Activated CD8-positive, alpha-beta memory T cell treated with anti-CD3 and anti-CD28 coated beads for 4 hours (primary cell): ENCODE measurements at regions not wholly inside any gene's neighbourhood (a gene's known extent, or its start where the extent isn't known, plus 50 kb on each side); places are given as distances from the start of the nearest gene placed in this dataset.
"Not testable (repeated sequence)": the region's sequence is repeated elsewhere in the genome, so short reads cannot be mapped to it uniquely, and the experiment has no call there.

Source experiments
- DNase-seq, 2 donors: peaks; one replicate each; pipeline ENCODE4 v3.0.0-alpha.2; 2020; ENCODE audit warnings: low read depth in 2 of 2

DNA sequence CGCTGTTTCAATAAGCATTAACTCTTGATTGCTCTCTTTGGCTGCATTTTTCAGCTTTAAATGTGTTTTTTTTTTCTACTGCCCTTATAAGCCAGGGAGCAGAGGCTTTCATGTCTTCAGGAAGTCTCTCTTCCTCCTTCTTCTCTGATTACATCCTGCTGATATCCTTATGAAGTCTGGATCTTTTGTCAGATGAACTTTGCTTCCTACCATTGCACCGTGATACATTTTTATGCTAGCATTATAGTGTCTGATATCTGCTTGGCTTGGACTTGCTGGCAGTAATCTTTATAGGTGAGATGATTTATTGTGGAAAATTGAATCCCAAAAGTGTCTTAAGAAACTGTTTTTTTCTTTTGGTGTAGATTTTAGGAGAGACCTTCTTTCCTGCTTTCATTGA lies 160.4 kb upstream of the CFAP20DC start:
- no peak for DNase-seq

DNA sequence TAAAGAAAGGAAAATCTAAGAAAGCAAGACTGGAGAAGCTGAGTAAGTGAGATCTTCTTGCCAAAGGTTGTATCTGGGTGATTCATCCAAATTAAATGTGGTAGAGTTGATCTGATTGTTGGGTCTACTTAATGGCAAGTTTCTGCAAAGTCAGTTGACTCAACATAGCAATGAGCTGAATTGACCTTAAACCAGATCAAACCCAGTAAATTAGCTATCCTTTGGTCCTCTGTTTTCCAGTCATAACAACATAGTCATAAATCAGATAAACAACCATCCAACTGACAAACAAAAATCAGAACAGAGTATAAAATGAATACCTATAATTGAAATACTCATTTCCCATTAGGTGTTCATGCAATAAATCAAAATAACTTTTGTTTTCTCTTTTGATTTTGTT lies 142.6 kb upstream of the CFAP20DC start:
- no peak for DNase-seq

DNA sequence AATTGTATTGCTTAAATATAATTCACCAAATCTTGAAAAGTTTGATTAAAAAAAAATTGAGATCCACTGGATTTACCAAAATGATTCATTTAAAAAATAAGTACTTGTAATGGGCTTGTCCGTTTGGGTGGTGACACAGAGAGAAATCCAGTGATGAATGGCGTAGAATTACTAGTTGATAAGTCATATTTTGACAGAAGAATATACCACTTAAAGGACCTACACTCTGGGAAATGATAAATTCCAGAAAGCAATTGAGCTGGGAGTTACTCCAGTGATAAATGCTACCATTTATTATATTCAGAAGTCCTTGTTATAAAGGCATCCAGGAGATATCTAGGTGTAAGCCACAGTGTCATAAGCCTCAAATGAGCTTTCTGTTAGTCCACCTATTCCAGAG lies 141.8 kb upstream of the CFAP20DC start:
- DNase-seq = no peak

DNA sequence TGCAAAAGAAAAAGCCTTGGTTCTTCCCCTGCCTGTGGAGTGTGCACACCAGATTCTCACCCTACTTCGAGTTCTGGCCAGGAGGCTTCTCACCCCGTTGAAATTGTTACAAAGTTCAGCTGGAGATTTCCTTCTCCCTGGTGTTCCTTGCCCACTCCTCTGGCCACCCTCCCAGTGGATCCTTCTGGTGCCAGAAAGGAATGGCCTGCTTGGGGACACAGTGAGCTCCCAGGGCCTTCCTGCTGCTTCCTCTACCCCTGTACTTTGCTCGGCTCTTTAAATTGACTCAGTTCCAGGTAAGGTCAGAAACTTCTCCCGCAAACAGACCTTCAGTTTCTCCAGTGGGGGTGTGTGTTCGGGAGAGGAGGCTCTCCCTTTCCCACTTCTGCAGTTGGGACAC lies 140.1 kb upstream of the CFAP20DC start:
- DNase-seq = no peak

DNA sequence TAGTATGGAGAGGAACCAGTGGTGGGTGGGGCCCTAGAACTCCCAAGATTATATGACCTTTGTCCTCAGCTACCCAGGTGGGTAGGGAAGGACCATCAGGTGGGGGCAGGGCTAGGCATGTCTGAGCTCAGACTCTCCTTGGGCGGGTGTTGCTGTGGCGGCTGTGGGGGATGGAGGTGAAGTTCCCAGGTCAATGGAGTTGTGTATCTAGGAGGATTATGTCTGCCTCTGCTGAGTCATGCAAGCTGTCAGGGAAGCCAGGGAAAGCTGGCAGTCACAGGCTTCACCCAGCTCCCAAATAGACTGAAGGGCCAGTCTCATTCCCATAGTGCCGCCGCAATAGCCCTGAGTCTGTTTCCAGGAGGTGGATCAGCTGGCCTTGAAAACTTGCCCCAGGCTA lies 139.7 kb upstream of the CFAP20DC start:
- DNase-seq = no peak

DNA sequence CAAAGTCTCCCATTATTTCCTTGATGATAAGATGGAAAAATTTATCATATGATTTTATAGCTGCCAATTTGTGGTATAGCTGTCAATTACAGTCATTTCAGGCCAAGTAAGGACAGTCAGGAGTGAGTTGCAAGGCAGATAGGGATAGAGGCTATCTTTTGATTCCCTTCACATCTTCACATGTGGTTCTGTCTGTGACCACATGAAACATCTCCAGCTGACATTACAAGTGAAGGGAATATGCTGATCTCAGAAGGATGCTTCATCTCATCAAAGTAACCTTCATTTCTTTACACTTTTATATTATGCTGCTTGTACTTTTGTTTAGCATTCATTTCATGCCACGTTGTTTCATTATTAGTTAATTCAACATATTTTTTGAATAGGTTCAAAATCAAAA lies 136.9 kb upstream of the CFAP20DC start:
- DNase-seq = no peak

DNA sequence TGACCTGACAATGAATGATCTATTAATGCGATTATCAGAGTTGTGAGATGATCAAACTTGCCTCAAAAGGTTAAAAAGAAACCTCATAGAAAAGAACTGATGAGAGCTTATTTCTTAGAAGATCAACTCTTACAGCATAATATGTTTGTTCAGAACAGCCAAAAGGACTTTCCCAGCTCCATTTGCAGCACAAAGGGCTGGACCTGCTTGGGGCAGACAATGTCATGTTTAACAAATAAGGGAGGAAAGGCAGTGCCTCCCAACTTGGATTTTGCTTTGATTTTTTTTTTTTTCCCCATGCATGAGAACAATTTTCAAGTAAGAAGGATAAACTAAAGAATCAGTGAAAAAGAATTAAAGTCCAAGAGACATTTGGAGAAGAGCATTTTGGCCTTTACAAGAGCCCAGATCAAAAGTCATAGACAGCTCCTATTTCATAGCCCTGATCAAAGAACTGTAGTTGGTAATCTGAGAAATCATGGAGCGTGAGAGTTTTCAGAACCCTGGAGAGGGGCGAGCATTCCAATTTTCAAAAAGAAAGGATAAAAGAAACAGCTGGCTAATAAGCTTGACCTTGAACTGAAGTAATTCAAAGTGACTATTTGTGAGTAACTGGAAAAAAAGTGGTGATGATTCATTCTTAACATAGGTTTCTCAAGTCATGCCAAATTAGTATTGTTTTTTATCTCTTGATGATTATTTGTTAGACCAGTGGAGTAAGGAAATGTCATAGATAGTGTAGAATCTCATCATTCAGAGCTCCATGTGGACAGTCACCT lies 136.0 kb upstream of the CFAP20DC start:
- no peak for DNase-seq

DNA sequence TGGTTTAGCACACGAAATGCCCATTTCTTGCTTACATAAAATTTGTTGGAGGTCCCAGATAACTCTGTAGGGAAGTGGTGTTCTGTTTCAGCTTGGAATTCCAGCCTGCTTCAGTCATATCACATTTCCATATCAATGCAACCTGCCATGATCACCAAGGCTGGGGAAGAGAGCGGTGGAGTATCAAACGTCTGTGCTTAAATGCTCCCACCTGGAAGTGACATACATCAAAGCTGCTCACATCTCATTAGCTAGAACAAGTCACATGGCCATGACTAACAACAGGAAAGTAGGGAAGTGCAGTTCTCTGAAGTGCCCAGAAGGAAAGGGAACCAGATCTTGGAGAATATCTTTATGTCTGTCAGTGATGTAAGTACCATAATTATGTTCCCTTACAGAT lies 130.2 kb upstream of the CFAP20DC start:
- DNase-seq = no peak

DNA sequence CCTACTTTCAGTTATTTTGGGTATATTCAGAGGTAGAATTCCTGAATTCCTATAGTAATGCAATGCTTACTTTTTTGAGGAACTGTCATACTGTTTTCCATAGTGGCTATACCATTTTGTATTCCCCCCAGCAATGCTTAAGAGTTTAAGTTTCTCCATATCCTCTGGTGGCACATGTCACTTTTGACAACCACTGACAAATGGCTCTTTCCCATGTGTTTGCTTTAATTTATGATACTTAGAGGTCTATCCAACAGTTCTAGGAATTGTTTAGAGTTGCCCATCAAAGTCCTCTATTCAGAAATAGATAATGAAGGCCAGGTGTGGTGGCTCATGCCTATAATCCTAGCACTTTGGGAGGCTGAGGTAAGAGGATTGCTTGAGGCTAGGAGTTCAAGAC lies 128.9 kb upstream of the CFAP20DC start:
- DNase-seq = no peak

DNA sequence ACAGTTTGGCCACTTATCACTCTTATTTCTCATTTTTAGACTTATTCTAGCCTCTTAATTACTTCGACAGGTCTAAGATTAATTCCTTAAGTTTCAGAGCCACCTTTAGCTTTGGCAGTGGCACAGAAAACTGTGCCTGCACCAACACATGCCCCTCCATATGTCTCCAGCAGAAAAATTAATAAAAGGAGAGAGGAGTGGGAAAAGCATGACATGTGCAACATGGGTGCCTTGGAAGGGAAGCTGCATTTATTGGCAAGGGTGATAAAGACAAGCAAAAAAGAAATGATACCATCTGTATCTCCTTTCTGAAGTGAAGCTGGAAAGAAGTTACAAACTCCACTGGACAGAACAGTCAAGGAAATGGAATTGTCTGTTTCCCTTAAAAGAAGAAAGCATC lies 121.7 kb upstream of the CFAP20DC start:
- DNase-seq = no peak

DNA sequence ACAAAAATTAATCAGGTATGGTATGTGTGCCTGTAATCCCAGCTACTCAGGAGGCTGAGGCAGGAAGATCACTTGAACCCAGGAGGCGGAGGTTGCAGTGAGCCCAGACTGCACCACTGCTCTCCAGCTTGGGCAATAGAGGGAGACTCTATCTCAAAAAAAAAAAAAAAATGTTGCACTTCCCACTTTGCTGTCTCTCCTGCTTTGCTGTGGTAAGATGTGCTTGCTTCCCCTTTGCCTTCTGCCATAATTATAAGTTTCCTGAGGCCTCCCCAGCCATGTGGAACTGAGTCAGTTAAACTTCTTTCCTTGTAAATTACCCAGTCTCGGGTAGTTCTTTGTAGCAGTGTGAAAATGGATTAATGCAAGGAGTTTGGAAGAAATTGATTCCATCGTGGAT lies 120.3 kb upstream of the CFAP20DC start:
- not testable (repeated sequence) for DNase-seq

DNA sequence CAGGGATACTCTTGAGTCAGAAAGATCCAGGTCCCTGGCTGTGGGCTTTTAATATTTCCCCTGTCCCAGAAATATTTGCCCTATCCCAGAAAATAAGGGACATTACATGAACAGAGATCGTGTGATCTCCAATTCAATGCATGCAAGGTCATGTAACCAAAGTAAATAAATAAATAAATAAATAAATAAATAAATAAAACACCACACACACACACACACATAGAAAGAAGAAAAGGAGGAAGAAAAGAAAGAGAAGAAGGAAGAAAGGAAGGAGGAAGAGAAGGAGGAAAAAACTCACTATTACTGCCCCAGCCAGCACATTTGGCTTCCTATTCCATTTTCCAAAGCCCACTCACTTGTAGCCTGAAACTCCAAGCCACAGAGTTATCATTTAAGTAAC lies 117.9 kb upstream of the CFAP20DC start:
- no peak for DNase-seq

DNA sequence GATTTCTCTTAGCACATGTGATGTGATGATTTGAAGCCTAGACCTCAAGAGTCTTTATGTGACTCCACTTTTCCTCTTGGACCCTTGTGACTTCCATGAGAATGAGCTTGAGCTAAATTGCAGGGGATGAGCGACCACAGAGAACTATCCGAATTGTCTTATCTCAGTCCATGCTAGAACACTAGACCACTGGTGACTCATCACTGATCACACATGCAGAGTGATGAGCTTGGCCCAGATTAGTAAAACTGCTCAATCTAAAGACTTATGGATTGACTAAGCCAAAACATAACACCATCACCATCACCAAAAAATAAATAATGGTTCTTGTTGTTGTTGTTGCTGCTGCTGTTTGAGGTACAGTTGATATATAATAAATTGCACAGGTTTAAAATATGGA lies 114.1 kb upstream of the CFAP20DC start:
- DNase-seq = no peak

DNA sequence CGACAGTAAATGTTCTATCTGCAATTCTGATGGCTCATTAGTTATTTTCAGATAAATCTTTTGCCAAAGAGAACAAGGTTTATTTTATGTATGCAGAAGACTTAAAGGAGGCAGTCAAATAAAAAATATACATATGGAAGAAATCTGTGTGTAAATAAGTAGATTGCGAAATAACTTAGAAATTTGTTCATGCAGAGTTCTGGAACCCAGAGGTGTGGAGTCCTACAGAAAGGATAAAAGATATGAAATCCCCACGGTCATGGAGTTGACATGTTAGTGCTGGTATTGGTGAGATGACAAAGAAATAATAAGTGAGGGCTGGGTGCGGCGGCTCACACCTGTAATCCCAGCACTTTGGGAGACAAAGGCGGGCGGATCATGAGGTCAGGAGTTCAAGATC lies 111.2 kb upstream of the CFAP20DC start:
- DNase-seq = no peak

DNA sequence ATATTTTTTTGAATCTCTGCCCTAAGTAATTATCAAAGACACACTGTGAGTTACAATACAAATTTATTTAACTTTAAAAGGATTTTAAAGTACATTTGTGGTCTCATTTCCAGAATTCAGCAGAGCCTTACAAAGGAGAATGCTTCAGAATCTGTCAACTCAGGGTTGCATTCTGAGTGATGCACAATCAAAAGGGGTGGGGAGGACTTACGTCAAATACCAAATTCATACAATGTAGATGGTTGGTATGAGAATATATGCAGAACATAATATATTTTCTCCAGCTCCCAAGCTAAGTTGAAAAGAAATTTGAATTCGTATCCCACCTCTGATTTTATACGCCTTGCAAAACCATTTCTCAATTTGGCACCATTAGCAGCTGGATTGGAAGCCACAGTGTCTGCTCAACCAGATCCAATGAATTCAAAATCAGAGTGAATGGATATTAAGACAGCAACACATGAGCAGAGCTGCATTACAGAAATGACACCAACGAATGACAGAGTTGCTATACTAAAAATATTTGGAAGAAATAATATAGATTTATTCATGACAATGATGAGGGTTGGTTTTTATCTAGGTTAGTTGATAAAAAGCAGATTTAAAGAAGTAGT lies 110.4 kb upstream of the CFAP20DC start:
- DNase-seq = no peak

DNA sequence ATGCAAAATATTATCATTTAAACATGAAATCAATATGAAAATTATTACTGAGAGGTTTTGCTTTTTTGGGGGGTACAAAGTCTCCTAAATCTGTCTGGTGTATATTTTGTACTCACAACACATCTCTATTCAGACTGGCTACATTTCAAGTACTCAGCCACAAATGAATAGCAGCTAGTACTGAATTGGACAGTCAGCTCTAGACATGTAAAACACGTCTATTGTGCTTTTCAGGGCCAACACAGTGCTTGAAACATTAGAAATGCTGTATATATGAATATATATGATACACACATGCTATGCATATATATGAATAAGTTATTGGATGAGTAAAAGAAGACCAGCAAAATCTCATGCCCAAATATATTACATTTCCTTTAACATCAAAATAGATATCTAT lies 103.8 kb upstream of the CFAP20DC start:
- DNase-seq = no peak

DNA sequence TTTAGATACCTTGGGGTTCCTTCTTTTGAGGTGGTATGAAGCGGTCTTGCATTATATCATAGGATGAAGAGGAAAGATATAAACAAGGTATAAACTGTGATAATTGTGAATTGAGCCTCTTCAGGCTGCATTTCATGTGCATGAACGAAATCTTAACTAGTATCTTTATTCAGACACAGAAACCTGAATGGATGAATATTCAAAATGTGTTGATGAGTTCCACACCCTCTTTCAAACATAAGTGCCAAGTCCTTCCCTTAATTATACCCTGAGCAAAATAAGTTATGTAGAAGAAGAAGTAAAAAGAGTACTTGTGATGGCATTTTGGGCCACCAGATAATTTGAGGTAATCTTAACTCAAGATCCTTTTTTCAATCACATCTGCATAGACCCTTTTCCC lies 103.1 kb upstream of the CFAP20DC start:
- DNase-seq = no peak

DNA sequence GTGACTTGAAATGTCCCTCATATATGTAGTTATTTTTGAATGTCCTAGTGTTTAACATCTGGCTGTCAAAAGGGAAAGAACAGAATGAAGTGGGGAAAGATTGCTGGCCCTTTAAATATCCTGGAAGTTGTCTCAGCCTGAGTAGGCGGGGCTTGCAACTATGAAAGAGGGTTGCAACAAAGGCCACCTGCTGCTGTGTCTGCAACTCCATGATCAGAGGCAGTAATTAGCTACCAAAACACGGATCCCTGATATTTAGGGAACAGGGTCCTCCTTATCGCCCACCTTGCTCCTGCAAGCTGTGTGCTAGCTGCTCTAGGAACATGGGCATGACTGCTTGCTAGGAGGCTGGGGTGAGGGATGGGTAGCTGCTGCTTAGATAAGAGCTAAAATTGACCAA lies 100.2 kb upstream of the CFAP20DC start:
- DNase-seq = no peak

DNA sequence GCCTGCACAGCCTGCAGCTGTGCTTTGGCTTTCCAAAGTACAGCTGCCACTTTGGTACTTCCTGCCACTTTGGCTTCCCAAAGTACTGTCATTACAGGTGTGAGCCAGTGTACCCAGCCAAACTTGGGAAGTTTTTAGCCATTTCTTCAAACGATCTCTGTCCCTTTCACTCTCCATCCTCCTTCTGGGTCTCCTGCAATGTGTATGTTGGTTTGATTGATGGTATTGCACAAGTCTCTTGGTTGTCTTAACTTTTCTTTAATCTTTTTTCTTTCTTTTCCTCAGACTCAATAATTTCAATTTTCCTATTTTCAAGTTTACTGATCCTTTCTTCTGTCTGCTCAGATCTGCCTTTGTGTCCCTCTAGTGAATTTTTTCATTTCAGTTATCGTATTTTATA lies 99.3 kb upstream of the CFAP20DC start:
- DNase-seq = no peak

DNA sequence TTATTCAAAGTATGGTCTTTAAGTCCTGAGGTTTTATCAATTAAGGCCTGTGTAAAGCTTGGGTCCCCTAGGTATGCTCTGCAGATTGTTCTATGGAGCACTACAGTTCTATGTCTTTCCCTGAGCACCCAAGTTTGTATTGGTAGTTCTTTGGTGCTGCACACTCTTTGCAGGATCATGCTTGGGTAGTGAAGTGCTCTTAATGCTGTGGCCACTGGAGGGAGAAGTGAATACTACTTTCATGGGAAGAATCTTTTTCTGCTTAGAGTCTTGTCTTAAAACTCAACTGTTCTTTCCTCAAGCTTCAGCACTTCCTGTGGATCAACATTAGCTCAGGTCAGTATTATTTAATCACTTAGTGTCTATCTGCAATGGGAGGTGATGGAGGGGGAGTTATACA lies 93.6 kb upstream of the CFAP20DC start:
- no peak for DNase-seq

DNA sequence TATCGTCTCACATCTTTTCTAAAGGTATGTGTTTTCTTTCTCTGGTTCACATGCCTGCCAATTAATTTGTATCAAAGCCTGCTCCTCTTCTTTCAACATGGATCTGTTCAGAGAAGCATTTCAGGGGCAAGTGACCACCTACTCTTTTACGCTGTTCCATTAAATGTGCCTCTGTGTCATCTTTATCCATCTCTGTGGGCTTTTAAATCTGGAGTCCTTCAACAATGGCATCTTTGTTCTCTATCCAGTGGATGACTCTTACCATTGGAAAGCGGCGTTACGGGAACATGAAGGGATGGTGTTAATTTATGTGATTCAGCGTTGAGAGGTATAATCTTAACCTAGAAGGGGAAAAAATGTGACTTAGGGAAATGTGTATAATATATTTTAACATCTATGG lies 92.7 kb upstream of the CFAP20DC start:
- no peak for DNase-seq

DNA sequence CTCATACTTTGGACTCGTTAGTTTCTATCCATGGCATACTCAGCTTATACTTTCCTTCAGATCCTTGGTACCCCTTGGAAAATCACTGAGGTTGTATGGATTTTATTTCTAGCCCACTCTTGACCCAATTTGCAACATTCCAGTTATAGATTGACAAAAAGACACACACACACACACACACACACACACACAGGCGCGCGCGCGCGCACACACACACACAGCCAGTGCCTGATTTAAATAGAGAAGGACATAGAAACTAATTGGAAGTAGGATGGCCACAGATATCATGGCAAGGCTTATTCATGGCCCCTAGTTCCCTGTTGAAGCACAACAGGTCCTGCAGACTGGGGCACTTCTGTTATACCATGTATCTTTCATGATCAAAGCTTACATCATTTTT lies 89.1 kb upstream of the CFAP20DC start:
- DNase-seq = no peak

DNA sequence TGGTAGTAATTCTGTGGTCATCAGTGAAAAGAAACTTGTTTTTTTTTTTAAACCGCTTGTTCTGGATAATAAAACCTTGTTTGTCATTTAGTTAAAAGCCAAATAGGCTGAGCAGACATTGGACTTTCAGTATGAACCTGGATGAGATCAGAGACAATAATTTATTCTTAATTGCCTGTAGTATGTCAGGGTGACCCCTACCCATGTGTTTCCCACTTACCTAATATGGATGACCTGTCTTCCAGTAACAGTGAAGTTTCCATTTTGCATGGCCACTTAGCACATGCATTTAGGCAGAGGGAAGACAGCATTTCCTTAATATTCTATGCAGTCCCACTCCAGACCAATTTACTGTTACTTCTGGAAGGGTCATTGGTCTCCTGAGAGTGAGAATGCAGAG lies 87.6 kb upstream of the CFAP20DC start:
- no peak for DNase-seq

DNA sequence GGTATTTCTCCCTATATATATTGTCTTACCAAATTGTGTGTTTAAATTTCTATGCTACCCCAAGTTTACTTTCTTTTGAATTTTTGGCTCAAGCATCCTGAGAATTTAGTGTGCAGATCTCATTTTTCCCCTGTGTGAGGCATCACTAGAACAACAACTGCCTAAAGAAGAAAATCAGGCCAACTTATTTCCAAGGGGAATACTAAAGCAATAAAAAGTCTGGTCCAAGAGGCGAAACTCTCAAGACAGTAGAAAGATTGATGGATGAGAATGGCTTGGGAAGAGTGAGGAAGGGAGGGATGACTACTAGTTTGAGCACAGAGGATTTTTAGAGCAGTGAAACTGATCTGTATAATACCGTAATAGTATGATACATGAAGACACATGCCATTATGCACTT lies 86.3 kb upstream of the CFAP20DC start:
- DNase-seq = no peak
